Natural killer cell treated with Interleukin-12 subunit alpha and Interleukin-12 subunit beta and Interleukin-15 and Interleukin-18, amount 100 ng/mL, for 72 hours (primary cell): ENCODE measurements at regions not wholly inside any gene's neighbourhood (a gene's known extent, or its start where the extent isn't known, plus 50 kb on each side); places are given as distances from the start of the nearest gene placed in this dataset.

Experiments
- ATAC-seq, 2 donors: fragments of 150-1000 bp; cut with Tn5 transposase in 1 of 2; sonication (Bioruptor Pico), chemical (Tn5 transposase) in 1 of 2; 2 replicates each; pipeline ENCODE4 v1.10.0; 2021
- DNase-seq: peaks from one replicate; pipeline ENCODE4 v3.0.0; 2022; ENCODE audit warnings: low spot score
- H3K27ac Mint-ChIP-seq, 2 donors: 1 replicate in 1 of 2; 2 replicates in 1 of 2; pipeline ENCODE4 v1.8.0; 2022; ENCODE audit warnings: mixed read lengths in 2 of 2, mild to moderate bottlenecking in 1 of 2, moderate library complexity in 1 of 2
- H3K27me3 Mint-ChIP-seq, 2 donors: 1 replicate in 1 of 2; 2 replicates in 1 of 2; pipeline ENCODE4 v1.8.0; 2022; ENCODE audit warnings: mixed read lengths in 2 of 2
- H3K36me3 Mint-ChIP-seq: one replicate; pipeline ENCODE4 v1.8.0; 2022; ENCODE audit warnings: mixed read lengths
- H3K4me1 Mint-ChIP-seq, 2 donors: 1 replicate in 1 of 2; 2 replicates in 1 of 2; pipeline ENCODE4 v1.8.0; 2022; ENCODE audit warnings: low read depth in 2 of 2, mixed read lengths in 2 of 2, mild to moderate bottlenecking in 1 of 2
- H3K4me3 Mint-ChIP-seq: one replicate; pipeline ENCODE4 v1.8.0; 2022; ENCODE audit warnings: mixed read lengths
- H3K9me3 Mint-ChIP-seq: 2 replicates; pipeline ENCODE4 v1.8.0; 2022; ENCODE audit warnings: mixed read lengths

DNA sequence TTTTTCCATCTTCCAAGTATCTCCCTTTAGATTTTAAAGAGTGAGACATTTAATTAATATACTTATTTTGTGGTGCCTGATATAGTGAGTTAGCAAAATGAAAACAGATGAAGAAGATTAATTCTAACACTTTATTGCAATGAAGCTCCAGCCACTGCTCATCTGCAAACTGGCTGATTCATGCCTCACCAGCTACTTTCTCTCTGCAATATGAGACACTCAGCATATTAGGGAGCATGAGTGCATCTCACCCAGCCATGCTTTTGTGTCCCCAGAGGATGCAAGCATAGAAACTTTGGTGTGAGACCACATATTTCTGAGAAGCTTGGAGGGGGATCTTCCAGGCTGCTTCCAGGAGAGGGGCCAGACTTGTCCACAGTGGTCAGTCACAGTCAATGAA is 148.6 kb downstream of the BMP4 start:
- no peak overlapping the region for H3K4me3 Mint-ChIP-seq
- no peak overlapping the region for H3K27ac Mint-ChIP-seq
- H3K36me3 Mint-ChIP-seq: no peaks in the 10 kb centered on the region
- H3K27me3 Mint-ChIP-seq: no peaks in the 10 kb centered on the region
- peaks cover 15% of the 10 kb centered on the region for H3K9me3 Mint-ChIP-seq
- DNase-seq (no peak), ATAC-seq (no peak)
- no peaks in the 10 kb centered on the region for H3K4me1 Mint-ChIP-seq

DNA sequence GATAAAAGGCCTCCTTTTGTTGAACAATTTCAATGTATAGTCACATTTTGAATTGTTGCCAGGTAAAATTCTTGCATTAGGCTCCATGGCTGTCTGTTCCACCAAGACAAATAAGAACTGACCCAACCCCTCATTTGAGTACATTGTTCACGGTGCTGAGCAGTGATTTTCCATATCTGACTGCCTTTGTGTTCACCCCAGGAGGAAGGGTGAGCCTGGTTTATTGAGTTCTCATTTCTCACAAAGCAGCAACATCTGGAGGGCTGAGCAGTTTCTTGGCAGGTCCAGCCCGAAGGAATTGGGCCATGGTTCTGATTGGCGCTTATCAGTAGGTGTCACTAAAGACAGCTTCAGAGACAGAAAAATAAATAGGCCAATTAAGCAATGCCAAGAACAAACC is 149.1 kb downstream of the BMP4 start:
- H3K36me3 Mint-ChIP-seq: no peaks in the 10 kb centered on the region
- H3K4me3 Mint-ChIP-seq: no peak overlapping the region
- no peak for DNase-seq
- H3K27ac Mint-ChIP-seq: no peak overlapping the region
- H3K4me1 Mint-ChIP-seq: no peaks in the 10 kb centered on the region
- no peak for ATAC-seq
- peaks cover 15% of the 10 kb centered on the region for H3K9me3 Mint-ChIP-seq
- no peaks in the 10 kb centered on the region for H3K27me3 Mint-ChIP-seq

GRCh38 chr14:53807108-53807507 is 149.5 kb downstream of the BMP4 start:
- no peaks in the 10 kb centered on the region for H3K27me3 Mint-ChIP-seq
- no peak overlapping the region for H3K27ac Mint-ChIP-seq
- no peak overlapping the region for H3K4me3 Mint-ChIP-seq
- peaks cover 12% of the 10 kb centered on the region for H3K9me3 Mint-ChIP-seq
- DNase-seq (no peak), ATAC-seq (no peak)
- no peaks in the 10 kb centered on the region for H3K36me3 Mint-ChIP-seq
- no peaks in the 10 kb centered on the region for H3K4me1 Mint-ChIP-seq

GRCh38 chr14:53796734-53797133 is 159.9 kb downstream of the BMP4 start:
- ATAC-seq: no peak
- Mint-ChIP-seq H3K4me3 (no peak overlapping the region), H3K36me3 (no peaks in the 10 kb centered on the region), H3K4me1 (no peaks in the 10 kb centered on the region), H3K27me3 (no peaks in the 10 kb centered on the region), H3K27ac (no peak overlapping the region), H3K9me3 (peaks cover 18% of the 10 kb centered on the region)
- DNase-seq: no peak

DNA sequence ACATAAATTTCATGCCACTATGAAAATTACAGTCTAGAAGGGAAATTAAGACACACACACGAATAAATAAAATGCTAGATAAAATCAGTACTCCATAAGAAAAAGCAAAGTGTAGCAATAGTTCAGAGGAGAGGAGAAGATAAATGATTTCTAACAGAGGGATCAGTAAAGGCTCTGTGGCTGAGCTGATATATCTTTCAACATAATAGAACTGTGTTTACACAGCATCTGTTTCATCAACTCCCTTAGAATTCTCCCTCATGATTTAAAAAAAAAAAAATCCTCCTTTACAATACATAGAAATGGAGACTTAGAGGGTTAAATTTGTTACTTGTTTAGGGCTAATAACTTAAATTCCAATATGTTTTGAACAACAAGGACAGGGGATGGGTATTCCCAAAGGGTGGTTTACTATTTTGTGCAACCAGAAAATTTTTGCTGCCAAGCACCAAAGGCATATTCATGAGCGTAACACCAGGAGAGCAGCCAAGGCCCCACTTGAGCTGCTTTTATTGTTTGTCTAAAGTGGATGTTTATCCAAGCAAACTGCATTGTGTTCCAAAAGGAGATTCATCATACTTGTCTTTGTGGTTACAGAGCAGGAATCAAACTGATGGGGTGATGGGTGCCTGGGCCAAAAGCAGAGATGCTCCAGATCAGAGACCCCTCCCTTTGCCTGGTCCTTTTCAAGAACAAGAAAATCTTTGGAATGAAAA is 162.7 kb downstream of the BMP4 start:
- Mint-ChIP-seq H3K27me3 (no peaks in the 10 kb centered on the region), H3K9me3 (peaks cover under 1% of the 10 kb centered on the region), H3K4me1 (no peaks in the 10 kb centered on the region), H3K4me3 (no peak overlapping the region), H3K36me3 (no peaks in the 10 kb centered on the region), H3K27ac (no peak overlapping the region)
- no peak for ATAC-seq
- DNase-seq: no peak

GRCh38 chr14:53792909-53793308 is 163.7 kb downstream of the BMP4 start:
- no peak overlapping the region for H3K4me3 Mint-ChIP-seq
- H3K4me1 Mint-ChIP-seq: no peaks in the 10 kb centered on the region
- no peak for DNase-seq
- H3K27me3 Mint-ChIP-seq: no peaks in the 10 kb centered on the region
- H3K36me3 Mint-ChIP-seq: no peaks in the 10 kb centered on the region
- no peak for ATAC-seq
- H3K27ac Mint-ChIP-seq: no peak overlapping the region
- H3K9me3 Mint-ChIP-seq: no peaks in the 10 kb centered on the region

- no peaks in the 10 kb centered on the region for H3K27me3 Mint-ChIP-seq
- no peak overlapping the region for H3K27ac Mint-ChIP-seq
- no peaks in the 10 kb centered on the region for H3K4me1 Mint-ChIP-seq
- H3K9me3 Mint-ChIP-seq: peaks cover 2% of the 10 kb centered on the region
- DNase-seq (no peak), ATAC-seq (no peak)
- H3K36me3 Mint-ChIP-seq: no peaks in the 10 kb centered on the region
- no peak overlapping the region for H3K4me3 Mint-ChIP-seq
Measured at GRCh38 chr14:53790731-53791500, 165.7 kb downstream of the BMP4 start.

- Mint-ChIP-seq H3K27ac (no peak overlapping the region), H3K27me3 (no peaks in the 10 kb centered on the region), H3K9me3 (peaks cover 8% of the 10 kb centered on the region), H3K4me1 (no peaks in the 10 kb centered on the region), H3K36me3 (no peaks in the 10 kb centered on the region), H3K4me3 (no peak overlapping the region)
- DNase-seq (no peak), ATAC-seq (no peak)
Measured at GRCh38 chr14:53788566-53788965, 168.1 kb downstream of the BMP4 start.

DNA sequence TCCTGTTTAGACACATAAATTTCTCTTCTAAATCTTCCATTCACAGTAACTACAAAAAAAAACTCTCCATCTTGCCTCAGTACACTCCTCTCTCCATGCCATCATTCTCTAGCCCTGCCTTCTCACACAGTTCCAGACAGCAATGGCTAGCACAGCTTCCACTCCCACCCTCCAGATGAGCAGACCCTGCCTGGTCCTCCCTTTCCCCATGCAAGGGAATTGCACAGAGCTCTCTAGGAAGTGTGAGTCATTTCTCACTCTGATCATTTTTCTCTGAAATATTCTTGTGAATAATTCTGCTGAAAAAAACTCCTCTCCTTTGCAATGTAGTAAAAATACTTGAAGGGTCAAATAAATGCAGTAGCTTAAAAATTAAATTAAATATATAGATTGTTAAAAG is 170.6 kb downstream of the BMP4 start:
- DNase-seq (no peak), ATAC-seq (no peak)
- no peak overlapping the region for H3K4me3 Mint-ChIP-seq
- H3K9me3 Mint-ChIP-seq: peaks cover 8% of the 10 kb centered on the region
- no peaks in the 10 kb centered on the region for H3K36me3 Mint-ChIP-seq
- H3K27me3 Mint-ChIP-seq: no peaks in the 10 kb centered on the region
- H3K27ac Mint-ChIP-seq: no peak overlapping the region
- no peaks in the 10 kb centered on the region for H3K4me1 Mint-ChIP-seq

DNA sequence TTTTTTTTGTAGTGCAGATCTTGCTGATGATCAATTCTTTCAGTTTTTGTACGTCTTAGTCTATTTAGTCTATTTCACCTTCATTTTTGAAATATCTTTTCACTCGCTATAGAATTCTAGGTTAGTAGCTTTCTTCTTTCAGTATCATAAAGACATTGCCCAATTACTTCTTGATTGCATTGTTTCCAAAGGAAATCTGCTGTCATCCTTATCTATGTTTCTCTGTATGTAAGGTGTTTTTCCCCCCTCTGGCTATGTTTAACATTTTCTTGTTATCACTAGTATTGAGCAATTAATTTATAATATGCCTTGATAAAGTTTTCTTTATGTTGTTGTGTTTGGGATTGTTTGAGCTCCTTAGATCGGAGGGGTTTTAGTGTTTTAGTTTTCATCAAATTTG is 171.9 kb downstream of the BMP4 start:
- ATAC-seq (no peak), DNase-seq (no peak)
- H3K27ac Mint-ChIP-seq: no peak overlapping the region
- H3K27me3 Mint-ChIP-seq: no peaks in the 10 kb centered on the region
- H3K9me3 Mint-ChIP-seq: peaks cover 8% of the 10 kb centered on the region
- H3K4me1 Mint-ChIP-seq: no peaks in the 10 kb centered on the region
- no peak overlapping the region for H3K4me3 Mint-ChIP-seq
- no peaks in the 10 kb centered on the region for H3K36me3 Mint-ChIP-seq

DNA sequence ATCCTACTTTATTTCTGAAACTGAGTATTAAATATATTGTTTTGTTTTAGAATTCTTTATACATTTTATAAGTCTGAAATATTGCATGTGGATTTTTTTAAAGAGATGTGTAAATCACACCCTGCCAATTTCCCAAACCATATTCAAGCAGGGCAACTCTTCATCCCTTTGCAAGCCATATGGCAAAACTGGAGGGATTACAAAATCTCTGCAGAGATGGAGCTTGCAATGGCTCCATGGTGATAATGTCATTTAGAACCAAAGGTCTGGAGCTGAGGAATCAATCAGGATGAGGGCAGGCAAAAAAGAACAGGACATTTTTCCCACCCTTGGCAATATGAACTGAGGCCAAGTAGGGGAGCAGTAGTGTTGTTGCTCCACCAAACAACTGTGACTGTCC is 173.4 kb downstream of the BMP4 start:
- no peak overlapping the region for H3K4me3 Mint-ChIP-seq
- no peak for ATAC-seq
- DNase-seq: no peak
- H3K27ac Mint-ChIP-seq: no peak overlapping the region
- no peaks in the 10 kb centered on the region for H3K36me3 Mint-ChIP-seq
- H3K4me1 Mint-ChIP-seq: no peaks in the 10 kb centered on the region
- H3K27me3 Mint-ChIP-seq: no peaks in the 10 kb centered on the region
- peaks cover 8% of the 10 kb centered on the region for H3K9me3 Mint-ChIP-seq

DNA sequence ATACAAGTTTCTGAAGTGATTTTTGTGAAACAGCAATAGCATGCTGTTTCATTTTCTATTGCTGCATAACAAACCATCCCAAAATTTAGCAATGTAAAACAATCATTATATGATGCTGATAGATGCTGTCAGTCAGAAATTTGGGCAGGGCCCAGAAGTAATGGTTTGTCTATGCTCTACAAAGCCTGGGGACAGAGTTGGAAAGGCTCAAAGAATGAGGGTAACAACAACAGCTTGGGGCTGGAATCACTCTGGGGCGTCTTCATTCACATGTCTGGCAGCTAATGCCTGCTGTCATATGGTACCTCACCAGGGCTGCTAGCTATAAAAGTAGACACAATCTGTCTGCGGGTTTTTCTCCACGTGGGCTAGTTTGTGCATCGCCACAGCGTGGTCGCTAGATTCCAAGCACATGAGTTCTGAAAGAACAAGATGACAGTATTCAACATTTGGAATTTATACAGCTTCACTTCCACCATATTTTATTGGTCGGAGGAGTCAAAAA is 176.5 kb downstream of the BMP4 start:
- no peaks in the 10 kb centered on the region for H3K27me3 Mint-ChIP-seq
- DNase-seq: no peak
- no peaks in the 10 kb centered on the region for H3K36me3 Mint-ChIP-seq
- ATAC-seq: no peak
- no peak overlapping the region for H3K4me3 Mint-ChIP-seq
- peaks cover 7% of the 10 kb centered on the region for H3K9me3 Mint-ChIP-seq
- H3K27ac Mint-ChIP-seq: no peak overlapping the region
- no peaks in the 10 kb centered on the region for H3K4me1 Mint-ChIP-seq

- no peak overlapping the region for H3K4me3 Mint-ChIP-seq
- no peaks in the 10 kb centered on the region for H3K27me3 Mint-ChIP-seq
- H3K36me3 Mint-ChIP-seq: no peaks in the 10 kb centered on the region
- no peaks in the 10 kb centered on the region for H3K4me1 Mint-ChIP-seq
- no peak overlapping the region for H3K27ac Mint-ChIP-seq
- H3K9me3 Mint-ChIP-seq: peaks cover 2% of the 10 kb centered on the region
- DNase-seq (no peak), ATAC-seq (no peak)
Measured at GRCh38 chr14:53779301-53779700, 177.3 kb downstream of the BMP4 start.

- DNase-seq (no peak), ATAC-seq (no peak)
- Mint-ChIP-seq H3K9me3 (peaks cover 2% of the 10 kb centered on the region), H3K27ac (no peak overlapping the region), H3K27me3 (no peaks in the 10 kb centered on the region), H3K4me3 (no peak overlapping the region), H3K4me1 (no peaks in the 10 kb centered on the region), H3K36me3 (no peaks in the 10 kb centered on the region)
Measured at GRCh38 chr14:53778263-53778662, 178.4 kb downstream of the BMP4 start.
